Putamen (tissue), 1 donor: ENCODE measurements at regions not wholly inside any gene's neighbourhood (a gene's known extent, or its start where the extent isn't known, plus 50 kb on each side); places are given as distances from the start of the nearest gene placed in this dataset.

Source experiments
- DNase-seq: peaks from one replicate; pipeline ENCODE4 v3.0.0-alpha.2; 2016; ENCODE audit warnings: low spot score

GRCh38 chr14:65794674-65795279, 382.2 kb downstream of the FUT8 start:
- no peak for DNase-seq

- DNase-seq = no peak
These were observed 385.7 kb downstream of the FUT8 start for GRCh38 chr14:65798216-65798615.

- no peak for DNase-seq
These were observed 388.2 kb downstream of the FUT8 start for GRCh38 chr14:65800694-65801093.

GRCh38 chr14:65802196-65802595, 389.7 kb downstream of the FUT8 start:
- DNase-seq = no peak

- DNase-seq = no peak
These were observed 391.4 kb downstream of the FUT8 start for GRCh38 chr14:65803885-65804284.

GRCh38 chr14:65804439-65805112, 392.0 kb downstream of the FUT8 start:
- no peak for DNase-seq

- no peak for DNase-seq
These were observed 392.6 kb downstream of the FUT8 start for GRCh38 chr14:65805113-65805473.

GRCh38 chr14:65808390-65808789, 395.9 kb downstream of the FUT8 start:
- DNase-seq = no peak

GRCh38 chr14:65810322-65810721, 397.8 kb downstream of the FUT8 start:
- no peak for DNase-seq

- no peak for DNase-seq
These were observed 401.3 kb downstream of the FUT8 start for GRCh38 chr14:65813760-65814384.

GRCh38 chr14:65815127-65815526, 402.6 kb downstream of the FUT8 start:
- DNase-seq = no peak

- no peak for DNase-seq
These were observed 404.5 kb downstream of the FUT8 start for GRCh38 chr14:65817011-65817410.

- DNase-seq = no peak
These were observed 407.0 kb downstream of the FUT8 start for GRCh38 chr14:65819569-65819968.

GRCh38 chr14:65821224-65821753, 408.8 kb downstream of the FUT8 start:
- DNase-seq = no peak

GRCh38 chr14:65824285-65824977, 411.9 kb downstream of the FUT8 start:
- DNase-seq = peak; percentile 65

GRCh38 chr14:65824978-65825299, 412.4 kb downstream of the FUT8 start:
- no peak for DNase-seq

GRCh38 chr14:65826946-65827345, 414.4 kb downstream of the FUT8 start:
- DNase-seq = no peak

- no peak for DNase-seq
These were observed 415.0 kb downstream of the FUT8 start for GRCh38 chr14:65827520-65827919.

GRCh38 chr14:65828396-65828795, 415.9 kb downstream of the FUT8 start:
- no peak for DNase-seq

- DNase-seq = no peak
These were observed 420.1 kb downstream of the FUT8 start for GRCh38 chr14:65832431-65833266.

- DNase-seq = no peak
These were observed 420.8 kb downstream of the FUT8 start for GRCh38 chr14:65833267-65833880.

- DNase-seq = no peak
These were observed 421.5 kb downstream of the FUT8 start for GRCh38 chr14:65834051-65834450.
